NCI-H128 (cell line): ENCODE measurements at regions not wholly inside any gene's neighbourhood (a gene's known extent, or its start where the extent isn't known, plus 50 kb on each side); places are given as distances from the start of the nearest gene placed in this dataset.

Source experiments
- DNase-seq: peaks from one replicate; lab custom pipeline; 2025; ENCODE audit not compliant: unreplicated experiment; lab: John Stamatoyannopoulos, UW

DNA sequence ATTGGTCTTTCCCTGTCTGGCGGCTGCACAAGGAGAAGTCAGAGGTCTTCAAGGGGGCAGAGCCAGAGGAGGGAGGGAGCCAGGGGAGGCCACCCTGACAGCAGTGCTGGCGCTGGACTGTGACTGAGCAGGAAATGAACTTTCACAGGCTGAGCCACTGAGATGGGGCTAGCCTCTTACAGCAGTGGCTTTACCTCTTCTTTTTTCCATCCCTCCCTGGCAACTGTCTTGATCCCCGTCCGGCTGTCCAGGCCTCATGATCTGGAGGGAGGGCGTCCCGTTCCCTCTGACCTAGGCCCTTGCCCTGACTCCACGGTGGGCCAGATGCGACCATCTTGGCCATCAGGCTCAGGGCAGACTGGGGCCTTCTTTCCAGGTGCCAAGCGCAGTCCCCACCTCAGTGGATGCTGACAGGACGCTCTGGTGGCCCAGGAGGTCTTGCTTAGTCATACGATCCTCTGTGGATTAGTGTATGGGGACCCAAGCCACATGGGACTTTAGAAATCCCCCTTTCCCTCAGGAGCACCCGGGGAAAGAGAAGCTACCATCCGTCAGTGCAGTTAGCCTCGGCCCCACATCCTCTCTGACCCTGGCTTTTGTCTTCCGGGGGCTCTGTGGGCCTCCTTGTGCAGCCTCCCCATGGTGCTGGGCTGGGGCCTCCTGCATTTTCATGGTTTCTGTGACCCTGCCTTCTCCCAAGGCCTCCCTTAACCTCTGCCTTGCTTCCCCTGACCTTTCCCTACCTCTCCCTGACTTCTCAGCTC is 57.4 kb upstream of the CCDC167 start:
- DNase-seq = no peak

DNA sequence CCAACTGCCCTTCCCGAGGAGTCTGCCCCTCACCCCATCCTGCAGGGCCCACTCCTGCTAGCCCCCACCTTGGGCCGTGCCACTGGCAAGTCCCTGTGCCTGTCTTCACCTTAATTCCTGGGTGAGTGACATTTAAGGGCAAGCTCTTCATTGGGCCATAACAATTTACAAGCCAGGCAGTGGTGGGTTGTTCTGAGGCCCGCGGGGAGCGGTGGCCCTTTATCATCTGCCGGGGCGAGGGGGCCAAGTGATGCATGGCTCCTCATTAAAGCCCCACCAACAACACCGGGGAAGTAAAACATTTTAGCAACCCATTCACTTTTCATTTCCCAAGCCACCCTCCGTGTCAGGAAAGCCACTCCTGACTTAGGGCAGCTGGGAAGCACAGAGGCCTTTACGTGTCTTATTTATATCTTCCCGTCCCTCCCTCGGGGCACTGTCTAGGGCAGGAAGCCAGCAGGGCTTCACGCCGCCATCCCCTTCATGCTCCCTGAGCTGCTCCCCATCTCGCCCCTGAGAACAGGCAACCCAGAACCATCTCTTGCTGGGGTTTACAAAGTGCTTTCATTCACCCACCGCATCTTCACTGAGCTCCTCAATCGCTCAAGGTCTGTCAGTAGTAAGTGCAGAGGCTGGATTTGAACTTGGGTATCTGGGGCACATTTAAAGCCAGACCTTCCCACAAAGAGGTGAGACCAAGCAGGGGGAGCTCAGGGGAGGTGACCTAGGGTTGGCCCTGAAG is 55.5 kb upstream of the CCDC167 start:
- no peak for DNase-seq

DNA sequence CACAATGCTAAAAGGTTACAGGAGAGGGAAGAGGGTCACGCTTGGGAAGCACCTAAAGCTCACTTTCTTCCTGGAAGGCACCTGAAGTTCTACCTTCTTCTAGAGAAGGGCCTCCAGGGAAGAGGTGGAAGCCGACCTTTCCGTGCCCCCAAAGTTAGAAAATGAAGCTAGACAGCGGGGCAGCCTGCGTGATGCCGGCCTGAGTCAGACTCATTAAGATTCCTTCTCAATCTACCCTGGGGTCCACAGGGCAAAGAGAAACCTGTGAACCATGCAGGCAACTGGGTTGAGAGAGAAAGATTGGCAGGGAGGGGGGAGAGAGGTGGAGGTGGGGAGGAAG is 54.8 kb upstream of the CCDC167 start:
- DNase-seq = no peak

DNA sequence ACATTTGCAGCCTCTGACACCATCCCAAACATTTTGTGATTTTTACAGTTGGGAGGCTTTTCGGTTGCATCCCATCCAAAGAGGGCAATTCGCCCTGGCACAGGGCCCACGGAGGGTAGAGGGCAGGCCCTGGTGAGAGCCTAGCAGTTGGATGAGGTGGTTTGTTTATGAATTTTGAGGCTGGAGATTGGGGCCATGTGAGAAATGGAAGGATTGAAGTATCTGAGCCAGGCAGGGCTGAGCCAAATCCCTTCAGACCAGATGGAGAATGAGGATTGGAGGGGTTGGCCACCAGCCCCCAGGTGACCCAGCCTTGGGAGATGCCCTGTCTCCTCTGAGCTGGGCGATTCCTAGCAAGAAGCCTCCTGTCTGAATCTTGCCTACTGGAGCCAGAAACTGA is 52.6 kb upstream of the CCDC167 start:
- no peak for DNase-seq

DNA sequence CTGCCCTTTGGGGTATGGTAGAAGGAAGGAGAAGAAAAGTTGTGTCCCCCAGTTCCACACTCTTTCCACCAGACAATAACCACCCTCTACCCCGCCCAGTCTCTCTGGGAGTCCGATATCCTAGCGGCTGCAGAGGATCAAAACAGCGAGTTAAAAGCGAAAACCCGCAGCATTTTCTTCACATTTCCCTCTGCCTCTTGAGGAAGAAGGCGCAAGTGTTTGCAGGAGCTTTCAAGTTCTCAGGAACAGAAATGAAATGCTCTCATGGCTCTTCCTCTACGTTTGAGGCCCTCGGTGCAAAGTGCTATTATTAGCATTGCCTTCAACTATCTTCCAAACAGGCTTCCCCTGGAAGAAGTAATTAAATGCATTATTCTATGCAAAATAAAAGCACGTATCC is 52.2 kb upstream of the CCDC167 start:
- DNase-seq = no peak

DNA sequence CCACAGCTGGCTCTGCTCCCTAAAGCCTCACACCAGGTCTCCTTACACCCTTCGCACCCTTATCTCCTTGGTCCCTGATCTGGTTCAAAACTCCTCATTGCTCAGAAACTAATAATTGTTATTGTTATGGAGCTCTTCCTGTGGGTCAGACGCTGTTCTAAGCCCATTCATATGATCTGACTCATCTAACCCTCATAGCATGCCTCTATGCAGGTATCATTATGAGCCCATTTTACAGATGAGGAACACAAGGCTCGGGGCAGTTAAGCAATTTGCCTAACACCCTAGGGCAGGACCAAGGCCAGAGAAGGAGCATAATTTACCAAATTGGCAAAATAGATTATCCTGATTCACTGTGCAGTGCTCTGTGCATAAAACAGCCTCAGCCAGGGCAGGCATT is 51.8 kb upstream of the CCDC167 start:
- no peak for DNase-seq

DNA sequence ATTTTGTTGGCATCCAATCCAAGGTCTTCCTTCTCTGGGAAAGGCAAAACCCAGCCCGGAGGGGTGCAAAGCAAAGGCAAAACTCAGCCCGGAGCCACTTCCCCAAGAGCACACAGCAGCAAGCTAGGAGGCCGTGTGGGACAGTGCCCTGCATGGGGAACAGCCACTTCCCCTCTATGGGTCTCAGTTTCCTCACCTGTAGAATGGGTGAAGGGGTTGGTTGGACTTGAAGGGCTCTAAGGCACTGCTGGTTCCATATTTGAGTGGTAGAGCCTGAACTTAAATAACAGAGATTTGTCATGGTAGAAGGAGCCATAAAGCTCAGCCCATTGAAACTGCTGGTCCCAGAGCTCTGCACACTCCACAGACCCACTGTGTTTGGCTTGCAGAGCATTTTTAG is 51.3 kb upstream of the CCDC167 start:
- no peak for DNase-seq

DNA sequence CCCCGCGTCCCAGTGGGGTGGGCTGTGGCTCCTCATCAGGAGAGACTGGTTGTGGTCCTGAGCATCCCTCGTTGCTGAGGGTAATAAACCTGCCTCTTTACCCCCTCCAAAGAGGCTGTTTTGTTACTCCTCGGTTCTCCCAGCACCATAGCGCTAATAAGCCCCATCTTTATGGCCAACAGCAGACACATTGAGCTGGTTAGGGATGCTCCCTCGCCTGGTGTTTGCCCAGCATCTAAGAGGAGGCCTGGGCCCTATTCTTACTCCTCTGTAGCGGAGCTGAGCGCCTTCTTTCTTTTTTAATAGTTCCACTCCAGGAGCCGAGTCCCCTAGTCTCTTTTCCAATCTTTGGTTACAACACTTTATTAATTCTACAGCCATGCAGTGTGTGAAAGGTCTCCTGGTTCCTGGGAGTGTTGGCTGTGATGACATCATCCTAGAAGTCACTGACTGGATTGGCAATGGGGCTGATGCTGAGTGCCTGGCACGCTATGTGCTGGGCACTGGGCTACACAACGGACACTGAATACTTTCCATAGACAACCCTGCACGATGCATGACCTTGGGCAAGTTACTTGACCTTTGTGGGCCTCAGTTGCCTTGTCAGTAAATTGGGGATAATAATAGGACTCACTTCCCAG is 50.6 kb upstream of the CCDC167 start:
- no peak for DNase-seq

DNA sequence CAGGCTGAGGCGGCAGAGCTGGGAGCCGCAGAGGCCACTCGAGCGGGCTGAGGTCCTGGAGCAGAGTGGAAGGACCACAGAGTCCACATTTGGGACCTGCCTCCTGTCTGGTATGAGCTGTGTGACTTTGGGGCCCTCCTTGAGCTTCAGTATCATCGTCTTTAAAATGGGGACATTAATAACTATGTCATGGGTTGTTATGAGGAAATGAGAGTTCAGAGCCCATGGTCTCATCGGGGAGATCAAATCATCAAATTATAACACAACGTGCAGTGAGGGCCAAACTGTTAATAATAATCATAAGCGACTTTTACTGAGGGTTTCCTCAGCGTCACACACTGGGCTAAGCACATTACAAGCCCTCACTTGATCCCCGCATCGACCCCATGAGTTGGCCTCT is 49.9 kb upstream of the CCDC167 start:
- DNase-seq = no peak
